ENCODE measurements at regions not wholly inside any gene's neighbourhood (a gene's known extent, or its start where the extent isn't known, plus 50 kb on each side); places are given as distances from the start of the nearest gene placed in this dataset.

GRCh38 chr1:223008808-223009207, 134.2 kb downstream of the TLR5 start:
- BruUV-seq (replicated peaks): no TSS peak
- Histone ChIP-seq H3K4me1 (replicated peaks in 1 of 2; ENCODE audit: control insufficient read depth in 2 of 2, insufficient read depth in 2 of 2, low read length in 2 of 2) (no peaks in the 10 kb centered on the region), H4K20me1 (replicated peaks; ENCODE audit: control insufficient read depth, insufficient read depth, low read length) (no peaks in the 10 kb centered on the region), H3K4me2 (ENCODE audit: insufficient read depth, low read length) (no peak overlapping the region), H3K9me1 (ENCODE audit: control insufficient read depth, insufficient read depth, low read length) (no peaks in the 10 kb centered on the region), H3K36me3 (ENCODE audit: control insufficient read depth, insufficient read depth, low read length) (no peaks in the 10 kb centered on the region), H2AFZ (ENCODE audit: low read depth, low read length) (no peak overlapping the region), H3K4me3 (no peak overlapping the region), H3K27me3 (ENCODE audit: control insufficient read depth in 2 of 2, insufficient read depth in 2 of 2, low read length in 2 of 2) (peaks cover 20 to 33% of the 10 kb centered on the region in 2 experiments), H3K9me3 (replicated peaks; ENCODE audit: control insufficient read depth, insufficient read depth, low read depth, low read length) (no peaks in the 10 kb centered on the region), H3K9ac (ENCODE audit: insufficient read depth in 1 of 2, low read depth in 2 of 2, low read length in 2 of 2) (no peak overlapping the region), H3K79me2 (ENCODE audit: control insufficient read depth, insufficient read depth, low read length) (no peaks in the 10 kb centered on the region), H3K27ac (ENCODE audit: extremely low read depth, low read depth, low read length) (no peak overlapping the region)
- ChIA-PET CTCF (ENCODE audit: low intra/inter-chr PET ratio) (no interaction called here), POLR2A (no interaction called here)
- in situ Hi-C loops (cut with MboI): no loop called here
- no peak for DNase-seq (ENCODE audit: extremely low read depth in 1 of 4, low spot score in 3 of 4)
- FAIRE-seq: no peak
- no peak for TF ChIP-seq NR0B1 (IDR thresholded peaks at IDR 0.05; ENCODE audit: partially characterized antibody)
- TF ChIP-seq ZBTB9 (CRISPR knock-in tag; IDR thresholded peaks at IDR 0.05): no peak
- WGBS (ENCODE audit: insufficient coverage, low coverage, missing lambda C conversion rate): 0% methylated on average over 2 of the region's 2 CpGs
- ATAC-seq: no peak
- intact Hi-C loops (cut with micrococcal nuclease): no loop called here

GRCh38 chr1:223009406-223009805, 133.6 kb downstream of the TLR5 start:
- Histone ChIP-seq H3K36me3 (ENCODE audit: control insufficient read depth, insufficient read depth, low read length) (no peaks in the 10 kb centered on the region), H3K4me2 (ENCODE audit: insufficient read depth, low read length) (no peak overlapping the region), H3K27ac (ENCODE audit: extremely low read depth, low read depth, low read length) (no peak overlapping the region), H3K9ac (ENCODE audit: insufficient read depth in 1 of 2, low read depth in 2 of 2, low read length in 2 of 2) (no peak overlapping the region), H3K4me1 (replicated peaks in 1 of 2; ENCODE audit: control insufficient read depth in 2 of 2, insufficient read depth in 2 of 2, low read length in 2 of 2) (no peaks in the 10 kb centered on the region), H3K9me3 (replicated peaks; ENCODE audit: control insufficient read depth, insufficient read depth, low read depth, low read length) (no peaks in the 10 kb centered on the region), H4K20me1 (replicated peaks; ENCODE audit: control insufficient read depth, insufficient read depth, low read length) (no peaks in the 10 kb centered on the region), H2AFZ (ENCODE audit: low read depth, low read length) (no peak overlapping the region), H3K9me1 (ENCODE audit: control insufficient read depth, insufficient read depth, low read length) (no peaks in the 10 kb centered on the region), H3K79me2 (ENCODE audit: control insufficient read depth, insufficient read depth, low read length) (no peaks in the 10 kb centered on the region), H3K4me3 (no peak overlapping the region), H3K27me3 (ENCODE audit: control insufficient read depth in 2 of 2, insufficient read depth in 2 of 2, low read length in 2 of 2) (peaks cover 23 to 31% of the 10 kb centered on the region in 2 experiments)
- ATAC-seq (no peak), DNase-seq (ENCODE audit: extremely low read depth in 1 of 4, low spot score in 3 of 4) (no peak), FAIRE-seq (no peak)
- POLR2A ChIA-PET: no interaction called here
- in situ Hi-C loops (cut with MboI) (no loop called here), intact Hi-C loops (cut with micrococcal nuclease) (no loop called here)
- TF ChIP-seq MLX (CRISPR knock-in tag; conservative IDR thresholded peaks at IDR 0.05) (no peak), RBM34 (IDR thresholded peaks at IDR 0.05; ENCODE audit: borderline replicate concordance, insufficient read depth, low read length) (no peak), ETV1 (tag; conservative IDR thresholded peaks at IDR 0.05; ENCODE audit: low read depth) (no peak), ZNF354B (CRISPR knock-in tag; IDR thresholded peaks at IDR 0.05) (no peak), PHTF2 (CRISPR knock-in tag; IDR thresholded peaks at IDR 0.05) (no peak), PRMT5 (CRISPR knock-in tag; IDR thresholded peaks at IDR 0.05) (no peak), NBN (IDR thresholded peaks at IDR 0.05; ENCODE audit: low read depth) (no peak), SAFB2 (IDR thresholded peaks at IDR 0.05; ENCODE audit: borderline replicate concordance, low read depth, low read length, severe bottlenecking) (no peak), EP400 (IDR thresholded peaks at IDR 0.05) (no peak), ID3 (CRISPR knock-in tag; IDR thresholded peaks at IDR 0.05) (no peak), ID3 (tag; IDR thresholded peaks at IDR 0.05) (no peak), NFATC3 (IDR thresholded peaks at IDR 0.05) (no peak)
- no TSS peak for BruUV-seq (replicated peaks)
- CTCF ChIA-PET (ENCODE audit: low intra/inter-chr PET ratio): no interaction called here
- 2% methylated on average over 3 of the region's 3 CpGs for WGBS (ENCODE audit: insufficient coverage, low coverage, missing lambda C conversion rate)
